Stimulated activated CD4-positive, alpha-beta T cell treated with anti-CD3 and anti-CD28 coated beads, Interleukin-15, amount 100 ng/mL, for 24 hours (primary cell): ENCODE measurements at regions not wholly inside any gene's neighbourhood (a gene's known extent, or its start where the extent isn't known, plus 50 kb on each side); places are given as distances from the start of the nearest gene placed in this dataset.

Experiments
- DNase-seq: peaks from one replicate; pipeline ENCODE4 v3.0.0-alpha.2; 2020

- no peak for DNase-seq
These were observed 247.6 kb upstream of the ARGLU1 start for GRCh38 chr13:106815545-106815944.

- DNase-seq = no peak
These were observed 246.5 kb upstream of the ARGLU1 start for GRCh38 chr13:106814463-106814862.

GRCh38 chr13:106810069-106810468 is 242.1 kb upstream of the ARGLU1 start:
- no peak for DNase-seq

- no peak for DNase-seq
These were observed 237.1 kb upstream of the ARGLU1 start for GRCh38 chr13:106804991-106805390.

- DNase-seq = no peak
These were observed 235.0 kb upstream of the ARGLU1 start for GRCh38 chr13:106802917-106803316.

- DNase-seq = no peak
These were observed 231.9 kb upstream of the ARGLU1 start for GRCh38 chr13:106799781-106800335.

- no peak for DNase-seq
These were observed 229.2 kb upstream of the ARGLU1 start for GRCh38 chr13:106797081-106797640.

- DNase-seq = no peak
These were observed 228.5 kb upstream of the ARGLU1 start for GRCh38 chr13:106796280-106797047.

- no peak for DNase-seq
These were observed 227.9 kb upstream of the ARGLU1 start for GRCh38 chr13:106795847-106796246.

GRCh38 chr13:106794117-106794516 is 226.2 kb upstream of the ARGLU1 start:
- DNase-seq = no peak

GRCh38 chr13:106789911-106790310 is 222.0 kb upstream of the ARGLU1 start:
- no peak for DNase-seq

GRCh38 chr13:106786006-106786563 is 218.1 kb upstream of the ARGLU1 start:
- DNase-seq = no peak

- no peak for DNase-seq
These were observed 206.7 kb upstream of the ARGLU1 start for GRCh38 chr13:106774621-106775020.

- DNase-seq = no peak
These were observed 204.2 kb upstream of the ARGLU1 start for GRCh38 chr13:106772006-106772601.

GRCh38 chr13:106768991-106769390 is 201.1 kb upstream of the ARGLU1 start:
- no peak for DNase-seq

GRCh38 chr13:106762708-106763107 is 194.8 kb upstream of the ARGLU1 start:
- no peak for DNase-seq

GRCh38 chr13:106756446-106756845 is 188.5 kb upstream of the ARGLU1 start:
- DNase-seq = no peak

- DNase-seq = no peak
These were observed 187.6 kb upstream of the ARGLU1 start for GRCh38 chr13:106755542-106755941.

GRCh38 chr13:106753251-106753650 is 185.3 kb upstream of the ARGLU1 start:
- DNase-seq = no peak

- DNase-seq = no peak
These were observed 184.7 kb upstream of the ARGLU1 start for GRCh38 chr13:106752584-106753170.

- no peak for DNase-seq
These were observed 180.8 kb upstream of the ARGLU1 start for GRCh38 chr13:106748785-106749184.

- DNase-seq = no peak
These were observed 176.6 kb upstream of the ARGLU1 start for GRCh38 chr13:106744516-106744915.

- no peak for DNase-seq
These were observed 170.3 kb upstream of the ARGLU1 start for GRCh38 chr13:106738186-106738678.
